ENCODE measurements at regions not wholly inside any gene's neighbourhood (a gene's known extent, or its start where the extent isn't known, plus 50 kb on each side); places are given as distances from the start of the nearest gene placed in this dataset.
A peak's percentile ranks its signal among the peaks of the same experiment; 100 is the strongest.

DNA sequence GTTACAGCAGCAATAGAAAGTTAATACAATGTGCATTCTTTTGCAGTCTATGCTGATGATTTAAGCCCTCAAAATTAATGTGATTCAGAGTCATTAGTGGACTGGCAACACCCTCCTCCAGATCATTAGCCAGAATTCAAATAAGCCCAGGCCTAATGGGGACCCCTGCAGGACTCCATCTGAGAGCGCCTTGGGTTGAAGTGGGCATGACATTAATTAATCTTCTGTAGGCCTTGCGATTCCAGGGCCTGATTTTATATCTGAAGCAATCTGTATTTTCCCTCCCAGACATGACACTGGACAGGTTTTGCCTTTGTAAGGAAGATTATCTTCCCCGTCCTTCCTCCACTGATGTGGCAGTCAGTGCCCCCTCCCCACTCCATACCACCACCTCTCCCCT is 442.9 kb downstream of the FOXO1 start:
- no peaks in the 10 kb centered on the region for H3K79me2 ChIP-seq
- DNase-seq (ENCODE audit: low spot score): no peak
- no peak overlapping the region for H3K4me3 ChIP-seq
- no peaks in the 10 kb centered on the region for H3K27me3 ChIP-seq
- H3K9me3 ChIP-seq (ENCODE audit: low read depth): no peaks in the 10 kb centered on the region
- H3K27ac ChIP-seq: no peak overlapping the region
- no peak overlapping the region for H3K4me2 ChIP-seq
- no peaks in the 10 kb centered on the region for H3K9me2 ChIP-seq (replicated peaks; ENCODE audit: insufficient read depth)
- 84% methylated on average over 3 of the region's 3 CpGs for WGBS (ENCODE audit: low lambda C conversion rate, missing lambda C conversion rate)
- peaks cover 16% of the 10 kb centered on the region for H3K4me1 ChIP-seq (ENCODE audit: insufficient read depth)
- H2AFZ ChIP-seq: no peak overlapping the region
- no peaks in the 10 kb centered on the region for H3K36me3 ChIP-seq (replicated peaks; ENCODE audit: insufficient read depth, low read depth)
- no peaks in the 10 kb centered on the region for H4K20me1 ChIP-seq (ENCODE audit: insufficient read depth, poor library complexity, severe bottlenecking)
- TF ChIP-seq EZH2phosphoT487 (IDR thresholded peaks at IDR 0.05; ENCODE audit: low read depth, severe bottlenecking, unreplicated experiment) (no peak), CTCF (IDR thresholded peaks at IDR 0.05; ENCODE audit: poor library complexity) (no peak), EZH2 (IDR thresholded peaks at IDR 0.05; ENCODE audit: borderline replicate concordance) (no peak)

DNA sequence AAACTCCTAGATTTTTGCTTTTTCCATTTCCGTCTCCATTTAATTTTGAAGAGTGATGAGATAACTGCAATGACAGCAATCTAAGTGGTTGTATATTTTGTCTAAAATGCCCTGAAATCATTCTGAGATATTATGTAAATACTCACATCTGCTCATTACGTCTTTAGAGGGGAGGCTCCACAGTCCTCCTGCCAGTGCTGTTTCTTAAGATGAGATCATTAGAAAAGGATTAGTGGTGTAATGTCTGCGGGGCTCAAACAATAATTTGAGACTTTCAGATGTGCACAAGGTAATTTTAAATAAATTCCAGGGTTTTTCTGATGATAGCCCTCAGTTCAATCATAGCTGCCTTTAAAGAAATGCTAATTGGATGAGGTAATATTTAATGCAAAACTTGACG is 437.9 kb downstream of the FOXO1 start:
- Histone ChIP-seq H3K27me3 (no peaks in the 10 kb centered on the region), H2AFZ (no peak overlapping the region), H3K4me2 (no peak overlapping the region), H3K4me3 (no peak overlapping the region), H3K36me3 (replicated peaks; ENCODE audit: insufficient read depth, low read depth) (no peaks in the 10 kb centered on the region), H3K79me2 (no peaks in the 10 kb centered on the region), H3K9me3 (ENCODE audit: low read depth) (no peaks in the 10 kb centered on the region), H3K4me1 (ENCODE audit: insufficient read depth) (no peaks in the 10 kb centered on the region), H4K20me1 (ENCODE audit: insufficient read depth, poor library complexity, severe bottlenecking) (no peaks in the 10 kb centered on the region), H3K9me2 (replicated peaks; ENCODE audit: insufficient read depth) (no peaks in the 10 kb centered on the region), H3K27ac (peak overlapping the region; percentile 58)
- no peak for DNase-seq (ENCODE audit: low spot score)
- WGBS (ENCODE audit: low lambda C conversion rate, missing lambda C conversion rate): 71% methylated on average over 4 of the region's 4 CpGs
- TF ChIP-seq CTCF (IDR thresholded peaks at IDR 0.05; ENCODE audit: poor library complexity) (no peak), EZH2phosphoT487 (IDR thresholded peaks at IDR 0.05; ENCODE audit: low read depth, severe bottlenecking, unreplicated experiment) (no peak), EZH2 (IDR thresholded peaks at IDR 0.05; ENCODE audit: borderline replicate concordance) (no peak)

DNA sequence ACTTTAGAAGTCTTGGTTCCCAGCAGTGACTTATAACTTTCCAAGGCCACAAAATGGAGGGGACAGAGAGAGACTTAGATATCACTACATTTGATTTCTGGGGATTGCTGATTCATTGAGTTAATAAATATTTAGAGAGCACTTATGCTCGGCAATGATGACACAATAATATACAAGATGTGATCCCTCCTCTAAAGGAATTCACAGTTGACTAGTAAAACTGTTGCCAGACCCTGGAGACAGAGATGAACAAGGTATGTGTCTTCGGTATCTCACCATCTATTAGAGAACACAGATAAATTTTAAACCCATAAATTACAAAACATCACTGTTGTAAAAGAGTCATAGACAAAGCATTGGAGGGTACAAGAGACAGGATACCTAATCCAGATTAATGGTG is 437.5 kb downstream of the FOXO1 start:
- DNase-seq (ENCODE audit: low spot score): no peak
- no peak for TF ChIP-seq EZH2phosphoT487 (IDR thresholded peaks at IDR 0.05; ENCODE audit: low read depth, severe bottlenecking, unreplicated experiment)
- Histone ChIP-seq H3K27me3 (no peaks in the 10 kb centered on the region), H3K4me2 (no peak overlapping the region), H2AFZ (no peak overlapping the region), H4K20me1 (ENCODE audit: insufficient read depth, poor library complexity, severe bottlenecking) (no peaks in the 10 kb centered on the region), H3K79me2 (no peaks in the 10 kb centered on the region), H3K27ac (peak overlapping the region; percentile 58), H3K9me3 (ENCODE audit: low read depth) (no peaks in the 10 kb centered on the region), H3K9me2 (replicated peaks; ENCODE audit: insufficient read depth) (no peaks in the 10 kb centered on the region), H3K36me3 (replicated peaks; ENCODE audit: insufficient read depth, low read depth) (no peaks in the 10 kb centered on the region), H3K4me1 (ENCODE audit: insufficient read depth) (no peaks in the 10 kb centered on the region), H3K4me3 (no peak overlapping the region)
- 21% methylated on average over 2 of the region's 2 CpGs for WGBS (ENCODE audit: low lambda C conversion rate, missing lambda C conversion rate)

GRCh38 chr13:40230833-40231266 is 435.6 kb downstream of the FOXO1 start:
- TF ChIP-seq EZH2 (IDR thresholded peaks at IDR 0.05; ENCODE audit: borderline replicate concordance) (no peak), EZH2phosphoT487 (IDR thresholded peaks at IDR 0.05; ENCODE audit: low read depth, severe bottlenecking, unreplicated experiment) (no peak), CTCF (IDR thresholded peaks at IDR 0.05; ENCODE audit: poor library complexity) (no peak)
- Histone ChIP-seq H3K4me3 (no peak overlapping the region), H3K79me2 (no peaks in the 10 kb centered on the region), H3K36me3 (replicated peaks; ENCODE audit: insufficient read depth, low read depth) (no peaks in the 10 kb centered on the region), H4K20me1 (ENCODE audit: insufficient read depth, poor library complexity, severe bottlenecking) (no peaks in the 10 kb centered on the region), H3K27ac (peak overlapping the region; percentile 41), H3K9me3 (ENCODE audit: low read depth) (no peaks in the 10 kb centered on the region), H3K27me3 (no peaks in the 10 kb centered on the region), H3K9me2 (replicated peaks; ENCODE audit: insufficient read depth) (no peaks in the 10 kb centered on the region), H3K4me1 (ENCODE audit: insufficient read depth) (no peaks in the 10 kb centered on the region), H2AFZ (no peak overlapping the region), H3K4me2 (no peak overlapping the region)
- peak; percentile 13 for DNase-seq (ENCODE audit: low spot score)
- WGBS (ENCODE audit: low lambda C conversion rate, missing lambda C conversion rate): 53% methylated on average over 3 of the region's 3 CpGs
